KOPT-K1 (cell line): ENCODE measurements at regions not wholly inside any gene's neighbourhood (a gene's known extent, or its start where the extent isn't known, plus 50 kb on each side); places are given as distances from the start of the nearest gene placed in this dataset.
"Not testable (repeated sequence)": the region's sequence is repeated elsewhere in the genome, so short reads cannot be mapped to it uniquely, and the experiment has no call there.

Source experiments
- H3K27ac ChIP-seq: fragments of 200-600 bp; sonication (generic); 2 replicates; pipeline ENCODE4 v1.5.1; 2016; ENCODE audit warnings: antibody characterized with exemption, mild to moderate bottlenecking, low read depth, low read length; ENCODE audit not compliant: poor library complexity, severe bottlenecking
- H3K36me3 ChIP-seq: fragments of 200-600 bp; sonication (generic); 2 replicates; pipeline ENCODE4 v1.5.1; 2017; ENCODE audit warnings: antibody characterized with exemption, mild to moderate bottlenecking, low read length, moderate library complexity; ENCODE audit not compliant: insufficient read depth
- H3K9me3 ChIP-seq: fragments of 200-600 bp; sonication (generic); 2 replicates; pipeline ENCODE4 v1.5.1; 2017; ENCODE audit warnings: antibody characterized with exemption, low read length, mild to moderate bottlenecking; ENCODE audit not compliant: insufficient read depth, poor library complexity, severe bottlenecking

- H3K9me3 ChIP-seq = peaks cover 6% of the 10 kb centered on the region
- H3K36me3 ChIP-seq = no peaks in the 10 kb centered on the region
- no peak overlapping the region for H3K27ac ChIP-seq
Observed at GRCh38 chr6:66199171-66199570, 492.1 kb upstream of the EYS start.

- Histone ChIP-seq H3K27ac (no peak overlapping the region), H3K9me3 (peaks cover 6% of the 10 kb centered on the region), H3K36me3 (no peaks in the 10 kb centered on the region)
Observed at GRCh38 chr6:66198062-66198624, 491.1 kb upstream of the EYS start.

- Histone ChIP-seq H3K36me3 (no peaks in the 10 kb centered on the region), H3K9me3 (no peaks in the 10 kb centered on the region), H3K27ac (no peak overlapping the region)
Observed at GRCh38 chr6:66190858-66191257, 483.8 kb upstream of the EYS start.

GRCh38 chr6:66189915-66190314 is 482.9 kb upstream of the EYS start:
- Histone ChIP-seq H3K27ac (no peak overlapping the region), H3K9me3 (no peaks in the 10 kb centered on the region), H3K36me3 (no peaks in the 10 kb centered on the region)

GRCh38 chr6:66186756-66187155 is 479.7 kb upstream of the EYS start:
- no peak overlapping the region for H3K27ac ChIP-seq
- H3K9me3 ChIP-seq = no peaks in the 10 kb centered on the region
- no peaks in the 10 kb centered on the region for H3K36me3 ChIP-seq

- Histone ChIP-seq H3K9me3 (no peaks in the 10 kb centered on the region), H3K27ac (no peak overlapping the region), H3K36me3 (no peaks in the 10 kb centered on the region)
Observed at GRCh38 chr6:66184091-66184490, 477.1 kb upstream of the EYS start.

- no peak overlapping the region for H3K27ac ChIP-seq
- H3K9me3 ChIP-seq = no peaks in the 10 kb centered on the region
- H3K36me3 ChIP-seq = no peaks in the 10 kb centered on the region
Observed at GRCh38 chr6:66179361-66179760, 472.3 kb upstream of the EYS start.

- no peak overlapping the region for H3K27ac ChIP-seq
- no peaks in the 10 kb centered on the region for H3K36me3 ChIP-seq
- H3K9me3 ChIP-seq = peaks cover 12% of the 10 kb centered on the region
Observed at GRCh38 chr6:66173587-66173986, 466.6 kb upstream of the EYS start.

GRCh38 chr6:66166713-66167112 is 459.7 kb upstream of the EYS start:
- not testable (repeated sequence) for H3K9me3 ChIP-seq, H3K27ac ChIP-seq, H3K36me3 ChIP-seq

GRCh38 chr6:66161546-66162108 is 454.6 kb upstream of the EYS start:
- Histone ChIP-seq H3K27ac (no peak overlapping the region), H3K36me3 (no peaks in the 10 kb centered on the region), H3K9me3 (no peaks in the 10 kb centered on the region)

GRCh38 chr6:66159937-66160336 is 452.9 kb upstream of the EYS start:
- Histone ChIP-seq H3K36me3 (no peaks in the 10 kb centered on the region), H3K27ac (no peak overlapping the region), H3K9me3 (no peaks in the 10 kb centered on the region)

GRCh38 chr6:66153247-66153646 is 446.2 kb upstream of the EYS start:
- no peaks in the 10 kb centered on the region for H3K9me3 ChIP-seq
- no peak overlapping the region for H3K27ac ChIP-seq
- H3K36me3 ChIP-seq = no peaks in the 10 kb centered on the region

- H3K27ac ChIP-seq = no peak overlapping the region
- H3K9me3 ChIP-seq = peaks cover 8% of the 10 kb centered on the region
- H3K36me3 ChIP-seq = no peaks in the 10 kb centered on the region
Observed at GRCh38 chr6:66149132-66149531, 442.1 kb upstream of the EYS start.

- Histone ChIP-seq H3K9me3 (peaks cover 8% of the 10 kb centered on the region), H3K27ac (no peak overlapping the region), H3K36me3 (no peaks in the 10 kb centered on the region)
Observed at GRCh38 chr6:66145867-66146266, 438.8 kb upstream of the EYS start.

GRCh38 chr6:66134021-66134420 is 427.0 kb upstream of the EYS start:
- Histone ChIP-seq H3K9me3 (no peaks in the 10 kb centered on the region), H3K36me3 (no peaks in the 10 kb centered on the region), H3K27ac (no peak overlapping the region)

- Histone ChIP-seq H3K36me3 (no peaks in the 10 kb centered on the region), H3K9me3 (no peaks in the 10 kb centered on the region)
Observed at GRCh38 chr6:66128656-66129055, 421.6 kb upstream of the EYS start.

More at GRCh38 chr6:66128656-66129055, 421.6 kb upstream of the EYS start:
- no peak overlapping the region for H3K27ac ChIP-seq
